ENCODE measurements at regions not wholly inside any gene's neighbourhood (a gene's known extent, or its start where the extent isn't known, plus 50 kb on each side); places are given as distances from the start of the nearest gene placed in this dataset.

GRCh38 chr1:30378003-30378596 lies 345.3 kb downstream of the MATN1 start:
- intact Hi-C loops (cut with DNase I): no loop called here
- Histone ChIP-seq H3K27ac (replicated peaks in 1 of 4) (no peak overlapping the region), H3K9me3 (no peaks in the 10 kb centered on the region), H3K4me3 (no peak overlapping the region), H3K27me3 (peaks cover 0 to 87% (median 3%) of the 10 kb centered on the region in 4 donors), H3K36me3 (no peaks in the 10 kb centered on the region), H3K4me1 (peaks cover 0 to 8% (median 7%) of the 10 kb centered on the region in 4 donors)
- no peak for DNase-seq (ENCODE audit: extremely low spot score)
- 60% methylated on average over 4 of the region's 10 CpGs for WGBS
- no peak for TF ChIP-seq EP300 (IDR thresholded peaks at IDR 0.05)
- no peak for TF ChIP-seq CTCF (IDR thresholded peaks at IDR 0.05)
- no peak for TF ChIP-seq POLR2A (IDR thresholded peaks at IDR 0.05; ENCODE audit: low read depth)
- no peak for TF ChIP-seq POLR2AphosphoS5 (IDR thresholded peaks at IDR 0.05)

- peaks cover 0 to 8% (median 7%) of the 10 kb centered on the region in 4 donors for H3K4me1 ChIP-seq
- DNase-seq (ENCODE audit: extremely low spot score): no peak
- no peaks in the 10 kb centered on the region for H3K36me3 ChIP-seq
- intact Hi-C loops (cut with DNase I): no loop called here
- no peaks in the 10 kb centered on the region for H3K9me3 ChIP-seq
- no peak overlapping the region for H3K4me3 ChIP-seq
- no peak overlapping the region for H3K27ac ChIP-seq (replicated peaks in 1 of 4)
- H3K27me3 ChIP-seq: peaks cover 0 to 83% (median 3%) of the 10 kb centered on the region in 4 donors
- WGBS: 61% methylated on average over 10 of the region's 11 CpGs
- no peak for TF ChIP-seq POLR2AphosphoS5 (IDR thresholded peaks at IDR 0.05)
- no peak for TF ChIP-seq EP300 (IDR thresholded peaks at IDR 0.05)
- TF ChIP-seq POLR2A (IDR thresholded peaks at IDR 0.05; ENCODE audit: low read depth): no peak
- TF ChIP-seq CTCF (IDR thresholded peaks at IDR 0.05): no peak
These were observed 346.0 kb downstream of the MATN1 start for GRCh38 chr1:30377230-30378002.

- 72% methylated on average over 7 of the region's 7 CpGs for WGBS
- Histone ChIP-seq H3K4me1 (peaks cover 0 to 8% (median 7%) of the 10 kb centered on the region in 4 donors), H3K36me3 (no peaks in the 10 kb centered on the region), H3K27me3 (peaks cover 0 to 80% (median 3%) of the 10 kb centered on the region in 4 donors), H3K4me3 (no peak overlapping the region), H3K9me3 (no peaks in the 10 kb centered on the region), H3K27ac (replicated peaks in 1 of 4) (no peak overlapping the region)
- intact Hi-C loops (cut with DNase I): no loop called here
- no peak for DNase-seq (ENCODE audit: extremely low spot score)
- no peak for TF ChIP-seq CTCF (IDR thresholded peaks at IDR 0.05)
- no peak for TF ChIP-seq EP300 (IDR thresholded peaks at IDR 0.05)
- no peak for TF ChIP-seq POLR2A (IDR thresholded peaks at IDR 0.05; ENCODE audit: low read depth)
- TF ChIP-seq POLR2AphosphoS5 (IDR thresholded peaks at IDR 0.05): no peak
These were observed 347.2 kb downstream of the MATN1 start for GRCh38 chr1:30376054-30376697.

GRCh38 chr1:30375156-30375555 lies 348.2 kb downstream of the MATN1 start:
- Histone ChIP-seq H3K4me1 (peaks cover 0 to 4% (median 3%) of the 10 kb centered on the region in 4 donors), H3K36me3 (no peaks in the 10 kb centered on the region), H3K27ac (replicated peaks in 1 of 4) (no peak overlapping the region), H3K4me3 (no peak overlapping the region), H3K27me3 (peaks cover 0 to 82% (median 3%) of the 10 kb centered on the region in 4 donors), H3K9me3 (no peaks in the 10 kb centered on the region)
- DNase-seq (ENCODE audit: extremely low spot score): peak; percentile 78
- no peak for TF ChIP-seq EP300 (IDR thresholded peaks at IDR 0.05)
- no peak for TF ChIP-seq CTCF (IDR thresholded peaks at IDR 0.05)
- TF ChIP-seq POLR2AphosphoS5 (IDR thresholded peaks at IDR 0.05): no peak
- no peak for TF ChIP-seq POLR2A (IDR thresholded peaks at IDR 0.05; ENCODE audit: low read depth)
- WGBS: 60% methylated on average over 3 of the region's 7 CpGs
- intact Hi-C loops (cut with DNase I): no loop called here

All from esophagus muscularis mucosa (tissue), 4 donors.